ENCODE measurements at regions not wholly inside any gene's neighbourhood (a gene's known extent, or its start where the extent isn't known, plus 50 kb on each side); places are given as distances from the start of the nearest gene placed in this dataset.
"Not testable (repeated sequence)": the region's sequence is repeated elsewhere in the genome, so short reads cannot be mapped to it uniquely, and the experiment has no call there.

DNA sequence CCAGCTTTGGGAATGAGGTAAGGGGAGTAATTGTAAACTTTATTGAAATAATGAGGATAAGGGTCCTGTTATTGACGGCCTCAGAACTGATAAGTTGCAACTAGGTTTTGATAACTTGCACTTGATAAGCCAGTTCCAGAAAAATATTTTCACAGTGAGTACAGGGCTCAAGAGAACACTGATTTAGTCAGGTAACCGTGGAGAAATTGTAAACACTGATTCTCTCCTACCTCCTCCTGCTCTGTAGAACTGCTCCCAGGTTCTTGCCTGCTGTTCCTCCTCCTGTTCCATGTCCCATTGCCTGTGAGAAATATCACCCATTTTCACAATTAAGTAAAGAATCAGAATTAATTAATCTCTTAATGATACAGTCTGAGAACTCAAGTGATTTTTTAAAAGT lies 55.0 kb upstream of the CXXC4 start:
- no peak for DNase-seq

DNA sequence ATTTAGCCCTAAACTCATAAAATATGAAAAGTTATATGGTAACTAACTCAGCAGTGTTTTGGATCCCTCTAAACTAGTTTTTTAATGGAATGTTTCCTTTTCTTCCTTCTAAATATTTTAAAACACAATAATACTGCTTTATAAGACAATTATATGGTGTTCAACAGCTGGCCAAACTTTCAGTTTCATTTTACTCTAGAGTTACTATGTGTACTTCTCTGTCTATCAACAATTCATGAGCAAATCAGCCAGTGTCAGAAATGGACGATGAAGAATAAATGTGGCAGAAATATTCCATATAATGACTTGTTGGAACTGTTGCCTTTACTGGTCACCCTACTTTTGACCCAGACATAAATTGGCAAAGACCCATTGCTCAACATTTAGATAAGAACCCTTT lies 64.8 kb upstream of the CXXC4 start:
- DNase-seq, result no peak

GRCh38 chr4:104571341-104571740 lies 76.6 kb upstream of the CXXC4 start:
- DNase-seq, result no peak

GRCh38 chr4:104574371-104574770 lies 79.7 kb upstream of the CXXC4 start:
- no peak for DNase-seq

GRCh38 chr4:104575278-104575677 lies 80.6 kb upstream of the CXXC4 start:
- DNase-seq, result no peak

DNA sequence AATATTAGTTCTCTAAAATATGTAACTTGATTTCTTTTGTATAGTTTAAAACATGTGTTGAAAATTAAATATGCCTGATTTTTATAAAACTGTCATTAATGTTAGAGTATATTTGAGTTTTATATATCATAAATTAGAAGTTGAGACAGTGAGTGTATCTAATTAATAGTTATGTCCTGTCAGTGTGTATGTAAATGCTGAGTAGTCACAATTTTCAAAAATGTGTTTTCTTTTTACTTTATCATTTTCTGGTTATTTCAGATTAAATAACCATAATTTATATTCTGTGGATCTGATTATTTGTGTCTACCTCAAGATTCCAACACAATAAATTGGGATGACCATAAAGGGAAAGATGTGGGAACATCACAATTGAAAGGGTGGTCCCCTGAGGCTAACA lies 82.7 kb upstream of the CXXC4 start:
- no peak for DNase-seq

DNA sequence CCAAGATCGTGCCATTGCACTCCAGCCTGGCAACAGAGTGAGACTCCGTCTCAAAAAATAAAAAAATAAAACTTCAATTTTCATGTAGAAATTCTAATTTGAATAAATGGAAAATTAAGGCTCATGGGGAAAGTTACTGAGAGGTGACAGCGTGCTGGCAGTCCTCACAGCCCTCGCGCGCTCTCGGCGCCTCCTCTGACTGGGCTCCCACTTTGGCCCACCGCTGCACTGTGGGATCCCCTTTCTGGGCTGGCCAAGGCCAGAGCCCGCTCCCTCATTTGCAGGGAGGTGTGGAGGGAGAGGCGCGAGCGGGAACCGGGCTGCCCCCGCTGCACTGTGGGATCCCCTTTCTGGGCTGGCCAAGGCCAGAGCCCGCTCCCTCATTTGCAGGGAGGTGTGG lies 86.8 kb upstream of the CXXC4 start:
- not testable (repeated sequence) for DNase-seq

GRCh38 chr4:104582056-104582455 lies 87.4 kb upstream of the CXXC4 start:
- not testable (repeated sequence) for DNase-seq

DNA sequence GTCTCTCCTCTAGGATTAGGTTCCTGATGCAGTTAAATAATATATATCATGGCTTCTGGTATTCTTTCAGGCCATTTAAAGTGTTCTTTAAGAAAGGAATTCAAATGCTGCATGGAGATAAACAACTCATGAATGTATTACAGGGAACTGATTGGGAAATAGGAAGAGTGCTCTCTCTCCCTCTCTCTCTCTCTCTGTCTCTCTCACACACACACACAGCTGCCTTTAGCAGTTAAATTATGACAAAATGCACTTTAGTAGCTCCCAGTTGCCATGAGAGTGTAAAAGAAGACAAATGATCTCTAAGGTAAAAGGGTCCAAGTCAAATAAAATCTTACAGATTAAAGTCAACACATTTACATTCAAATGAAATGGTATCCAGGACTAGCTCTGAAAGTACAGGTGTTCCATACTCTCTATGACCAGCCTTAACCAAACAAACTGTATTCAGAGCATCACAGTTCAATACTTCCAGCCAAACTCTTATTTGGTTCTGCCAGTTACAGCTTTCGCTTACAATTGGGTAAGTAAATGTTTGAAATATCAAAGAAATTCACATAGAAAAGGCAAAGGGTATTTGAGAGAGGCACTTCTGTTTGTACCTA lies 94.7 kb upstream of the CXXC4 start:
- no peak for DNase-seq

- no peak for DNase-seq
Observed at GRCh38 chr4:104591510-104591911, 96.8 kb upstream of the CXXC4 start.

- DNase-seq, result no peak
Observed at GRCh38 chr4:104592183-104592582, 97.5 kb upstream of the CXXC4 start.

DNA sequence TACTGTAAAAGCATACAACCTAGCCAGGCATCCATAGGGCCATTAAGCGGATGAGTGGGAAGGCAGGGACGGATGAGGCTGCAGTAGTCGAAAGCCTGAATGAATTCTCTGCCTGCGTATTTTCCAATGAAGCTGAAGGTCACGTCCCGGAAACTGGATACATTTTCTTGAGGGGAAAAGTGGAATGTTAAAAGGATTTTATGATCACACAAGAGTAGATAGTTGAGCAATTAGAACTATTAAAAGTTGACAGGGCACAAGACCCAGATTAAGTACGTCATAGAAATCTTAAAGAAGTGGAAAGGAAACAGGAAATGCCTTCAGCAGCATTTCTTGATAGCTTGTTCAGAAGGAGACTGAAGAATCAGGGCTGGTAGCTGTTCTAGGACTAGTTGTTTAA lies 98.3 kb upstream of the CXXC4 start:
- DNase-seq, result no peak

- DNase-seq, result no peak
Observed at GRCh38 chr4:104596189-104596588, 101.5 kb upstream of the CXXC4 start.

GRCh38 chr4:104615496-104615895 lies 120.8 kb upstream of the CXXC4 start:
- no peak for DNase-seq

GRCh38 chr4:104615926-104616325 lies 121.2 kb upstream of the CXXC4 start:
- no peak for DNase-seq

DNA sequence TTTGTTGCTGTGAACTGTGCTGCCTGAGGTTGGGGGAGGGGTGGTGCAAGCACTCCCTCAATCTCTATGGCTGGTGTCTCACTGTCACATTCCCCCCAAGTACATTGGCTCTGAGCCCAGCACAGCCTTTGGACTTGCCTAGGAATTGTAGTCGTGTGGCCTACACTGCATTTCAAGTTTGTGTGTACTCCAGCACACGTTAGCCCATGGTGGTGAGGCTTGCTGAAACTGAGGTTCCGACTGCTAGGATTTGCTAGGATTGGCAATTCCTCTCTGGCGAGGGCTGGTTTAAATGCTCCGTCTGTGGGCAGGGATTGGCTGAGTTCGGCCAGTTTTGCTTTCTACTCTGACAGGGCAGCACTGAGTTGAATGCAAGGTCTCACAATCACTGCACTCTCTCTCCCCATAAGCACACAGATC lies 121.7 kb upstream of the CXXC4 start:
- no peak for DNase-seq

- no peak for DNase-seq
Observed at GRCh38 chr4:104625706-104626105, 131.0 kb upstream of the CXXC4 start.

DNA sequence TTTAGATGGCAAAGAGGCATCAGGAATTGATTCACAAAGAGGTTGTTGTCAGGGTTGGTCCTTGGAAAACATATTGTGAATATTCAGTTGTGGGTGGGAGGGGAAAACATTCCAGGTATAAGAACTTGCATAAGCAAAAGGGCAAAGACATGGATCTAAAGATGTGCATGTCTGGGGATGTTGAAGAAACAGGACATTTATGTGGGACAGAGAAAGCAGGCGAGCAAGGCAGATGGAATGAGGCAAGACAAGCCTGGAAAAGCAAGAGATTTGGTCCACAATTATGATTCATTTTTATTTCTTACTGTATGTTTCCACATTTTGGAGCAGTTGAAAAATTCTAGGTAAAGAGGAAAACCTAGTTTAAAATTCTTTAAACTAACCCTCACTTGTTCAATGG lies 134.9 kb upstream of the CXXC4 start:
- DNase-seq, result no peak

- DNase-seq, result no peak
Observed at GRCh38 chr4:104630272-104630671, 135.6 kb upstream of the CXXC4 start.

DNA sequence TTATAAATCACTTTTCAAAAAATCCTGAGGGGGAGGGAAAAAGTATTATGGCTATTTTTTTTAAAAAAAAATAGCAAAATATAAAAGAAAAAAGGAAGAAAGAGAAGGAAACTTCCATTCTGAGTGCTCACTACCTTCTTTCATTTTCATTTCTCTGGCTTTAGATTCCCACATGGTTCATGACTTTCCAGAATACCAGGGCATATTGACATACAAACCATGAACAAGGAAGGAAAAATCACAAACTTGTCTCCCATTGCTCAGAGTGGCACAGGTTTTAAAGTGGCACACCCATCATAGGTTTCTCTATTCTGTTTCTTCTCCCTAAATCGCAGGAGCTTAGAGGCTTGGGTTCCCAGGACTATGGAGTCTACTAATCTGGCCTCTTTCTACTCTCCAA lies 136.3 kb upstream of the CXXC4 start:
- no peak for DNase-seq

DNA sequence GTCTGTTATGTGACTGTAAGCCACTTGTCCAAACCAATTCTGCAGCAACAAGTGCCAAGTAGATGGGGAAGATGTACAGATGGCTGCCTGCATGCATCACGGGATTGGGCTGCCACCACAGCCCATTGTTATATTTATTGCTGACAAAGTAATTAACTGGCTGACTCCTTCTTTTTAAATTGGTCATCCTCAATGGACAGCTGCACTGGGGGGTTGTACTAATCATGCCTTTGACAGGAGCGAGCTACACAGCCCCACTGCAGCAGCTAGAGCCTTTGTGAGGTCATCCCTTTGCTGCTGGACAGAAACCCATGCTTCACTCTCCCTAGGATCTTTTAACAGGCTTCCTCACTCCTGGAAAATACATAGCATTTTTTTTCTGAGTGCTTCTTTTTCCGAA lies 146.7 kb upstream of the CXXC4 start:
- DNase-seq, result no peak

DNA sequence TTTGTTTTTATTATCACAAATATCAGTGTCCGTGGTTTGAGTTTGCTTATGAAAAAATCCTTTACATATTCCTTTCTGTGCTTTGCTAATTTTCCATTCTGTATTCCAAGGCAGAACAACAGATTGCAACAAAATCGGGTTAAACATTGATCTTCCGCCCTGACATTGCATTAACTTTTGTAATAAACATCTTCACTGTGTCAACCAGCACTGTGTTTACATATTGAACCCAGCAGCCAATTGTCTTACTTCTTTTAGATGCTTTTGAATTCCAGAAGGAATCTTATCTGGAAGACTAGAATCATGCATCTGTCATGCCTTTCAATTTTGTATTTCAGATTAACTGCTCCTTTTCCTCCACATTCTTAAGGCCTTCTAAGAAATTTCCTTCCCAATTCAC lies 147.8 kb upstream of the CXXC4 start:
- no peak for DNase-seq

- DNase-seq, result no peak
Observed at GRCh38 chr4:104643805-104644204, 149.1 kb upstream of the CXXC4 start.

- DNase-seq, result no peak
Observed at GRCh38 chr4:104649631-104650030, 154.9 kb upstream of the CXXC4 start.

GRCh38 chr4:104662269-104662668 lies 167.6 kb upstream of the CXXC4 start:
- not testable (repeated sequence) for DNase-seq

DNA sequence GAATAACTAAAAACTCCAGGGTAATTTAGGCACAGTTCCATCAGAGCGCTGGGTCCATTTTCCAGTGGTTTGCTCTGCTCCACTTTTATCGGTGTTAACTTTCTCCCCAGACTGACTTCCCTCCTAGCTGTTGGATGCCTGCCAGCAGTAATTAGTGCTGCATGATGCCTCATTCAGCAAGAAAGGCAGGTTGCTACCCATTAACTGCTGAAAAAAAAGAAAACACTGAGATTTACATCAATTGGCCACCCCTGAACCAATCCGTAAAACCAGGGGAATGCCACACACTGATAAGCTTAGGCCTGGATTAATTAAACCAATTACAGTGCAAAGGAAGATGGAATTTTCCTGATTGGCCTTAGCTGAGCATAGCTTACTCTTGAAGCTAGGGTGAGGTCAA lies 182.4 kb upstream of the CXXC4 start:
- DNase-seq, result no peak
